ENCODE measurements at regions not wholly inside any gene's neighbourhood (a gene's known extent, or its start where the extent isn't known, plus 50 kb on each side); places are given as distances from the start of the nearest gene placed in this dataset.

DNA sequence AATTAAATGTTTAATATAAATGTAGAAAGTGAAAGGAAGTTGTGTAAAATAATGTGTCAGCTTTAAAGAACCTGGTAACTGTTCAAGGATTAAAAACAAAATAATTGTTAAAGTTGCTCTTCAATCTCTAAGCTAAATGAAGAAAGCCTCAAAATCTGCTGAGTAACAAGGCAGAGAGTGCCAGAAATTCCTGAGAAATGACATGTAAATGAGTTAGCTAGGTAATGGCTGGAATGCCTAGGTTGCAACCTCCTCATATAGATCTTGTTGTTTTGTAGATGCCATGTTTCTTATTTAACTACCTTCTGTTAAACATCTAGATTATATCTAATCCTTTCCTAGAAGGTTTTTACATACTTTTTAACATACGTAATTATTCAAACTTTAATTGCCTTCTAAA is 763.6 kb upstream of the AGA start:
- no peaks in the 10 kb centered on the region for H3K79me1 ChIP-seq (ENCODE audit: low read depth in 1 of 2, low read length in 2 of 2)
- no peaks in the 10 kb centered on the region for H3K4me1 ChIP-seq (ENCODE audit: control insufficient read depth, insufficient read depth, low read length)
- H2AK9ac ChIP-seq (replicated peaks; ENCODE audit: low read depth, low read length, poor library complexity): no peak overlapping the region
- TF ChIP-seq MAFK (IDR thresholded peaks at IDR 0.05; ENCODE audit: low read depth, low read length) (no peak), NFE2L2 (IDR thresholded peaks at IDR 0.05; ENCODE audit: low read depth, low read length) (no peak), FOS (IDR thresholded peaks at IDR 0.05; ENCODE audit: low read depth, low read length) (no peak), MAZ (IDR thresholded peaks at IDR 0.05; ENCODE audit: borderline replicate concordance, low read depth, low read length) (no peak), CEBPB (IDR thresholded peaks at IDR 0.05; ENCODE audit: low read depth, low read length) (no peak), CHD1 (IDR thresholded peaks at IDR 0.05; ENCODE audit: low read depth, low read length) (no peak)
- TF ChIP-seq, protein P1, sequence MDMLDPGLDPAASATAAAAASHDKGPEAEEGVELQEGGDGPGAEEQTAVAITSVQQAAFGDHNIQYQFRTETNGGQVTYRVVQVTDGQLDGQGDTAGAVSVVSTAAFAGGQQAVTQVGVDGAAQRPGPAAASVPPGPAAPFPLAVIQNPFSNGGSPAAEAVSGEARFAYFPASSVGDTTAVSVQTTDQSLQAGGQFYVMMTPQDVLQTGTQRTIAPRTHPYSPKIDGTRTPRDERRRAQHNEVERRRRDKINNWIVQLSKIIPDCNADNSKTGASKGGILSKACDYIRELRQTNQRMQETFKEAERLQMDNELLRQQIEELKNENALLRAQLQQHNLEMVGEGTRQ (IDR thresholded peaks at IDR 0.05; ENCODE audit: low read depth, low read length): no peak
- TF ChIP-seq, protein P2, sequence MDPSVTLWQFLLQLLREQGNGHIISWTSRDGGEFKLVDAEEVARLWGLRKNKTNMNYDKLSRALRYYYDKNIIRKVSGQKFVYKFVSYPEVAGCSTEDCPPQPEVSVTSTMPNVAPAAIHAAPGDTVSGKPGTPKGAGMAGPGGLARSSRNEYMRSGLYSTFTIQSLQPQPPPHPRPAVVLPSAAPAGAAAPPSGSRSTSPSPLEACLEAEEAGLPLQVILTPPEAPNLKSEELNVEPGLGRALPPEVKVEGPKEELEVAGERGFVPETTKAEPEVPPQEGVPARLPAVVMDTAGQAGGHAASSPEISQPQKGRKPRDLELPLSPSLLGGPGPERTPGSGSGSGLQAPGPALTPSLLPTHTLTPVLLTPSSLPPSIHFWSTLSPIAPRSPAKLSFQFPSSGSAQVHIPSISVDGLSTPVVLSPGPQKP (IDR thresholded peaks at IDR 0.05; ENCODE audit: borderline replicate concordance, low read depth, low read length): no peak
- DNase-seq (peak; percentile 2), ATAC-seq (ENCODE audit: low read depth) (no peak)
- in situ Hi-C loops (cut with MboI; ENCODE audit: low sequenced_read_pairs) (no loop called here), intact Hi-C loops (cut with micrococcal nuclease) (no loop called here), dilution Hi-C loops (cut with HindIII; ENCODE audit: low sequenced_read_pairs, unreplicated experiment) (no loop called here)
- no peaks in the 10 kb centered on the region for H4K20me1 ChIP-seq (ENCODE audit: insufficient read depth, low read length)
- no peak overlapping the region for H3K4me2 ChIP-seq (ENCODE audit: low read depth, low read length)
- no peak overlapping the region for H2AK5ac ChIP-seq (ENCODE audit: low read depth, low read length)
- ChIA-PET CTCF (no interaction called here), POLR2A (ENCODE audit: unreplicated experiment) (no interaction called here)
- H3K4ac ChIP-seq (ENCODE audit: low read depth, low read length): no peak overlapping the region
- no peaks in the 10 kb centered on the region for H3K36me3 ChIP-seq (ENCODE audit: control insufficient read depth, insufficient read depth, low read length)
- no peak overlapping the region for H3K56ac ChIP-seq (ENCODE audit: extremely low read depth, insufficient read depth, low read length)
- no peak overlapping the region for H3K23ac ChIP-seq (ENCODE audit: low read depth, low read length)
- H3K27ac ChIP-seq (ENCODE audit: insufficient read depth, low read length): no peak overlapping the region
- H3K18ac ChIP-seq (ENCODE audit: low read depth, low read length): no peak overlapping the region
- H2BK15ac ChIP-seq (ENCODE audit: low read depth, low read length): no peak overlapping the region
- no peak overlapping the region for H2BK120ac ChIP-seq (ENCODE audit: low read depth, low read length)
- no peaks in the 10 kb centered on the region for H3K9me1 ChIP-seq (ENCODE audit: insufficient read depth, low read length)
- no peaks in the 10 kb centered on the region for H3K9me3 ChIP-seq (ENCODE audit: control insufficient read depth, insufficient read depth, low read length)
- no peak overlapping the region for H2BK5ac ChIP-seq (ENCODE audit: low read depth, low read length, poor library complexity, severe bottlenecking)
- H2BK20ac ChIP-seq (ENCODE audit: low read depth, low read length): no peak overlapping the region
- H4K5ac ChIP-seq (ENCODE audit: low read depth, low read length): no peak overlapping the region
- no peak overlapping the region for H4K91ac ChIP-seq (ENCODE audit: insufficient read depth, low read depth, low read length)
- H3K27me3 ChIP-seq (ENCODE audit: control insufficient read depth, insufficient read depth, low read length): no peaks in the 10 kb centered on the region
- H3K4me3 ChIP-seq (ENCODE audit: insufficient read depth, low read depth, low read length): no peak overlapping the region
- WGBS, 2 experiments (ENCODE audit: extremely low coverage in 2 of 2, insufficient read length in 1 of 2): no CpG with 5 or more reads among the region's 1 CpG
- H2AFZ ChIP-seq (replicated peaks; ENCODE audit: low read length, poor library complexity): no peak overlapping the region
- no peak overlapping the region for H3K14ac ChIP-seq (replicated peaks; ENCODE audit: low read depth, low read length)
- no peak overlapping the region for H4K8ac ChIP-seq (ENCODE audit: low read depth in 2 of 2, low read length in 2 of 2)
- H3K9ac ChIP-seq (ENCODE audit: low read depth, low read length): no peak overlapping the region
- no TSS peak for BruUV-seq (replicated peaks)

Data from IMR-90 (cell line).